Activated CD8-positive, alpha-beta T cell treated with anti-CD3 and anti-CD28 coated beads for 36 hours (primary cell): ENCODE measurements at regions not wholly inside any gene's neighbourhood (a gene's known extent, or its start where the extent isn't known, plus 50 kb on each side); places are given as distances from the start of the nearest gene placed in this dataset.

Experiments
- ATAC-seq: fragments of 200-7000 bp; cut with Tn5 transposase; one replicate; pipeline ENCODE4 v1.10.0; 2021; ENCODE audit warnings: mild to moderate bottlenecking, moderate library complexity
- CTCF ChIA-PET: fragments of 350-600 bp; sonication (Branson Sonifier 250); formaldehyde crosslinking; loops from one replicate; lab custom pipeline; 2021; ENCODE audit warnings: antibody characterized with exemption; lab: Charles Lee
- POLR2A ChIA-PET: fragments of 350-600 bp; sonication (Branson Sonifier 250); formaldehyde crosslinking; loops from one replicate; lab custom pipeline; 2021; ENCODE audit warnings: antibody characterized with exemption; lab: Charles Lee
- DNase-seq: peaks from one replicate; pipeline ENCODE4 v3.0.0-alpha.2; 2020
- H3K27ac Mint-ChIP-seq: one replicate; pipeline ENCODE4 v1.8.0; 2021; ENCODE audit warnings: mild to moderate bottlenecking, mixed read lengths
- H3K27me3 Mint-ChIP-seq: one replicate; pipeline ENCODE4 v1.8.0; 2021; ENCODE audit warnings: mixed read lengths
- H3K36me3 Mint-ChIP-seq: one replicate; pipeline ENCODE4 v1.8.0; 2021; ENCODE audit warnings: low read depth, mixed read lengths
- H3K4me1 Mint-ChIP-seq: one replicate; pipeline ENCODE4 v1.8.0; 2021; ENCODE audit warnings: low read depth, mixed read lengths
- H3K4me3 Mint-ChIP-seq: one replicate; pipeline ENCODE4 v1.8.0; 2021; ENCODE audit warnings: mild to moderate bottlenecking, moderate library complexity, mixed read lengths
- H3K9me3 Mint-ChIP-seq: one replicate; pipeline ENCODE4 v1.8.0; 2021; ENCODE audit warnings: mixed read lengths
- CTCF ChIP-seq: fragments of 200-600 bp; IDR thresholded peaks from one replicate; pipeline ENCODE4 v1.8.0; 2022; ENCODE audit warnings: antibody characterized with exemption, mild to moderate bottlenecking
- intact Hi-C: fragments of 100-400 bp; cut with micrococcal nuclease; formaldehyde crosslinking; loops from one replicate; pipeline ENCODE4 v1.10.0; 2022

- no peaks in the 10 kb centered on the region for H3K36me3 Mint-ChIP-seq
- CTCF ChIA-PET = no interaction called here
- ATAC-seq = no peak
- H3K4me1 Mint-ChIP-seq = peaks cover 58% of the 10 kb centered on the region
- no peaks in the 10 kb centered on the region for H3K9me3 Mint-ChIP-seq
- H3K27ac Mint-ChIP-seq = peak overlapping the region; percentile 2
- POLR2A ChIA-PET = interaction anchor here (0.9 kb wide), 1 partner anchor 13 kb away, joined by 3 read pairs; no protein-coding TSS in a partner anchor
- H3K27me3 Mint-ChIP-seq = peaks cover 2% of the 10 kb centered on the region
- no peak for TF ChIP-seq CTCF
- intact Hi-C loops = no loop called here
- no peak for DNase-seq
- H3K4me3 Mint-ChIP-seq = no peak overlapping the region
These were observed 436.2 kb upstream of the SUCLG2 start for GRCh38 chr3:68090571-68090970.

- Mint-ChIP-seq H3K4me1 (peaks cover 62% of the 10 kb centered on the region), H3K27me3 (peaks cover 2% of the 10 kb centered on the region), H3K36me3 (no peaks in the 10 kb centered on the region), H3K27ac (no peak overlapping the region), H3K4me3 (no peak overlapping the region), H3K9me3 (no peaks in the 10 kb centered on the region)
- ChIA-PET CTCF (interaction anchor here (2.5 kb wide), 1 partner anchor 32 kb away, joined by 6 read pairs; no protein-coding TSS in a partner anchor), POLR2A (no interaction called here)
- intact Hi-C loops = no loop called here
- TF ChIP-seq CTCF = no peak
- no peak for ATAC-seq
- DNase-seq = no peak
These were observed 435.2 kb upstream of the SUCLG2 start for GRCh38 chr3:68089572-68090011.

GRCh38 chr3:68088636-68089035, 434.2 kb upstream of the SUCLG2 start:
- Mint-ChIP-seq H3K4me3 (no peak overlapping the region), H3K27me3 (peaks cover 2% of the 10 kb centered on the region), H3K27ac (peak overlapping the region; percentile 36), H3K4me1 (peaks cover 62% of the 10 kb centered on the region), H3K9me3 (no peaks in the 10 kb centered on the region), H3K36me3 (no peaks in the 10 kb centered on the region)
- ChIA-PET POLR2A (interaction anchor here (0.7 kb wide), 1 partner anchor 165 kb away, joined by 4 read pairs; no protein-coding TSS in a partner anchor), CTCF (interaction anchor here (2.5 kb wide), 1 partner anchor 31 kb away, joined by 6 read pairs; no protein-coding TSS in a partner anchor)
- no peak for TF ChIP-seq CTCF
- intact Hi-C loops = no loop called here
- no peak for DNase-seq
- ATAC-seq = no peak

GRCh38 chr3:68088216-68088615, 433.8 kb upstream of the SUCLG2 start:
- Mint-ChIP-seq H3K4me3 (no peak overlapping the region), H3K27ac (peak overlapping the region; percentile 36), H3K27me3 (peaks cover 2% of the 10 kb centered on the region), H3K9me3 (no peaks in the 10 kb centered on the region), H3K4me1 (peaks cover 59% of the 10 kb centered on the region), H3K36me3 (no peaks in the 10 kb centered on the region)
- DNase-seq = peak; percentile 73
- TF ChIP-seq CTCF = no peak
- intact Hi-C loops = no loop called here
- ChIA-PET POLR2A (interaction anchor here (0.7 kb wide), 1 partner anchor 165 kb away, joined by 4 read pairs; no protein-coding TSS in a partner anchor), CTCF (interaction anchor here (0.6 to 2.5 kb wide), 2 partner anchors 30 to 707 kb away, joined by 3 to 6 read pairs; no protein-coding TSS in a partner anchor)
- ATAC-seq = peak; percentile 82

- CTCF ChIA-PET = no interaction called here
- no peak for TF ChIP-seq CTCF
These were observed 417.6 kb upstream of the SUCLG2 start for GRCh38 chr3:68072062-68072461.

More at GRCh38 chr3:68072062-68072461, 417.6 kb upstream of the SUCLG2 start:
- Mint-ChIP-seq H3K27ac (no peak overlapping the region), H3K27me3 (no peaks in the 10 kb centered on the region), H3K36me3 (peaks cover 15% of the 10 kb centered on the region), H3K4me1 (no peaks in the 10 kb centered on the region), H3K4me3 (no peak overlapping the region), H3K9me3 (peaks cover 17% of the 10 kb centered on the region)
- ATAC-seq = no peak
- no peak for DNase-seq
- POLR2A ChIA-PET = no interaction called here
- intact Hi-C loops = no loop called here
